IMR-90 (cell line): ENCODE measurements at regions not wholly inside any gene's neighbourhood (a gene's known extent, or its start where the extent isn't known, plus 50 kb on each side); places are given as distances from the start of the nearest gene placed in this dataset.

Experiments used
- ATAC-seq: fragments of 200-7000 bp; cut with Tn5 transposase; 2 replicates; pipeline ENCODE4 v1.9.1; 2020; ENCODE audit warnings: low read depth, mild to moderate bottlenecking, moderate library complexity
- BruUV-seq: library from RNA; stranded (reverse); fragments of 400-500 nt; replicated peaks from 2 replicates; lab custom pipeline; 2021; lab: Mats Ljungman, UMichigan
- CTCF ChIA-PET: fragments of 300-600 bp; formaldehyde crosslinking; extraction: SDS; loops from one replicate; lab custom pipeline; 2021; ENCODE audit warnings: antibody characterized with exemption; lab: Yijun Ruan, JAX
- POLR2A ChIA-PET: fragments of 300-600 bp; sonication (Branson Sonifier 250); formaldehyde crosslinking; loops from one replicate; lab custom pipeline; 2022; ENCODE audit warnings: antibody characterized with exemption; ENCODE audit not compliant: unreplicated experiment; lab: Charles Lee
- DNase-seq: peaks from one replicate; pipeline ENCODE4 v3.0.0; 2013
- H2AFZ ChIP-seq: replicated peaks from 2 replicates; pipeline ENCODE3; 2013; ENCODE audit warnings: low read length, mild to moderate bottlenecking; ENCODE audit not compliant: poor library complexity
- H2AK5ac ChIP-seq: 2 replicates; pipeline ENCODE4 v1.6.1; 2013; ENCODE audit warnings: low read depth, low read length, inconsistent platforms
- H2AK9ac ChIP-seq: replicated peaks from 2 replicates; pipeline ENCODE3; 2013; ENCODE audit warnings: mild to moderate bottlenecking, low read depth, low read length, moderate library complexity; ENCODE audit not compliant: poor library complexity
- H2BK120ac ChIP-seq: 2 replicates; pipeline ENCODE4 v1.6.1; 2013; ENCODE audit warnings: low read depth, low read length, inconsistent platforms
- H2BK15ac ChIP-seq: 3 replicates; pipeline ENCODE4 v1.6.1; 2013; ENCODE audit warnings: low read depth, low read length, inconsistent platforms
- H2BK20ac ChIP-seq: 2 replicates; pipeline ENCODE4 v1.6.1; 2013; ENCODE audit warnings: low read depth, mild to moderate bottlenecking, inconsistent platforms, low read length, moderate library complexity
- H2BK5ac ChIP-seq: 2 replicates; pipeline ENCODE4 v1.6.1; 2013; ENCODE audit warnings: mild to moderate bottlenecking, low read depth, low read length, inconsistent platforms; ENCODE audit not compliant: poor library complexity, severe bottlenecking
- H3K14ac ChIP-seq: replicated peaks from 2 replicates; pipeline ENCODE4 v1.6.1; 2013; ENCODE audit warnings: low read depth, low read length, inconsistent platforms
- H3K18ac ChIP-seq: 2 replicates; pipeline ENCODE4 v1.6.1; 2013; ENCODE audit warnings: low read depth, low read length, control low read depth
- H3K23ac ChIP-seq: 2 replicates; pipeline ENCODE4 v1.6.1; 2013; ENCODE audit warnings: low read depth, low read length, inconsistent platforms
- H3K27ac ChIP-seq: 2 replicates; pipeline ENCODE4 v1.5.1; 2013; ENCODE audit warnings: mild to moderate bottlenecking, control low read depth, low read length; ENCODE audit not compliant: insufficient read depth
- H3K27me3 ChIP-seq: 2 replicates; pipeline ENCODE4 v1.6.1; 2013; ENCODE audit warnings: low read length; ENCODE audit not compliant: control insufficient read depth, insufficient read depth
- H3K36me3 ChIP-seq: 2 replicates; pipeline ENCODE4 v1.6.1; 2013; ENCODE audit warnings: low read length, mixed read lengths; ENCODE audit not compliant: control insufficient read depth, insufficient read depth
- H3K4ac ChIP-seq: 2 replicates; pipeline ENCODE4 v1.6.1; 2013; ENCODE audit warnings: low read depth, low read length, inconsistent platforms
- H3K4me1 ChIP-seq: 2 replicates; pipeline ENCODE4 v1.6.1; 2013; ENCODE audit warnings: low read length, mixed read lengths; ENCODE audit not compliant: control insufficient read depth, insufficient read depth
- H3K4me2 ChIP-seq: 2 replicates; pipeline ENCODE4 v1.6.1; 2013; ENCODE audit warnings: low read depth, mild to moderate bottlenecking, control low read depth, low read length, moderate library complexity
- H3K4me3 ChIP-seq: 2 replicates; pipeline ENCODE4 v1.5.1; 2013; ENCODE audit warnings: low read depth, mild to moderate bottlenecking, control low read depth, low read length, moderate library complexity; ENCODE audit not compliant: insufficient read depth
- H3K56ac ChIP-seq: 2 replicates; pipeline ENCODE4 v1.6.1; 2013; ENCODE audit warnings: low read length, inconsistent platforms; ENCODE audit not compliant: insufficient read depth; ENCODE audit errors: extremely low read depth
- H3K79me1 ChIP-seq, 2 experiments: 2 replicates each; pipeline ENCODE4 v1.6.1; 2013; ENCODE audit warnings: low read length in 2 of 2, inconsistent platforms in 1 of 2, low read depth in 1 of 2
- H3K9ac ChIP-seq: 2 replicates; pipeline ENCODE4 v1.6.1; 2013; ENCODE audit warnings: low read depth, low read length, control low read depth
- H3K9me1 ChIP-seq: 2 replicates; pipeline ENCODE4 v1.6.1; 2013; ENCODE audit warnings: low read length, inconsistent platforms; ENCODE audit not compliant: insufficient read depth
- H3K9me3 ChIP-seq: 2 replicates; pipeline ENCODE4 v1.6.1; 2013; ENCODE audit warnings: low read length; ENCODE audit not compliant: control insufficient read depth, insufficient read depth
- H4K20me1 ChIP-seq: 2 replicates; pipeline ENCODE4 v1.6.1; 2013; ENCODE audit warnings: low read length, inconsistent platforms; ENCODE audit not compliant: insufficient read depth
- H4K5ac ChIP-seq: 2 replicates; pipeline ENCODE4 v1.6.1; 2013; ENCODE audit warnings: mild to moderate bottlenecking, low read depth, low read length, control low read depth
- H4K8ac ChIP-seq, 2 experiments: 2 replicates each; pipeline ENCODE4 v1.6.1; 2013; ENCODE audit warnings: low read depth in 2 of 2, low read length in 2 of 2, control low read depth in 1 of 2, inconsistent platforms in 1 of 2
- H4K91ac ChIP-seq: 2 replicates; pipeline ENCODE4 v1.6.1; 2013; ENCODE audit warnings: low read depth, low read length, inconsistent platforms; ENCODE audit not compliant: insufficient read depth
- CHD1 ChIP-seq: IDR thresholded peaks from 2 replicates; pipeline ENCODE4 v1.6.1; 2012; ENCODE audit warnings: low read depth, low read length, improper control_type of control experiment
- dilution Hi-C: fragments of 300-500 bp; cut with HindIII; formaldehyde crosslinking; loops from one replicate; pipeline ENCODE4 v1.14.3; 2018; ENCODE audit warnings: low sequenced_read_pairs; ENCODE audit not compliant: unreplicated experiment
- in situ Hi-C: fragments of 300-500 bp; cut with MboI; formaldehyde crosslinking; loops from 3 replicates; pipeline ENCODE4 v1.14.3; 2019; ENCODE audit warnings: low sequenced_read_pairs, inconsistent platforms, mixed read lengths
- intact Hi-C: fragments of 100-400 bp; cut with micrococcal nuclease; formaldehyde crosslinking; loops from 2 replicates; pipeline ENCODE4 v1.10.0; 2022

DNA sequence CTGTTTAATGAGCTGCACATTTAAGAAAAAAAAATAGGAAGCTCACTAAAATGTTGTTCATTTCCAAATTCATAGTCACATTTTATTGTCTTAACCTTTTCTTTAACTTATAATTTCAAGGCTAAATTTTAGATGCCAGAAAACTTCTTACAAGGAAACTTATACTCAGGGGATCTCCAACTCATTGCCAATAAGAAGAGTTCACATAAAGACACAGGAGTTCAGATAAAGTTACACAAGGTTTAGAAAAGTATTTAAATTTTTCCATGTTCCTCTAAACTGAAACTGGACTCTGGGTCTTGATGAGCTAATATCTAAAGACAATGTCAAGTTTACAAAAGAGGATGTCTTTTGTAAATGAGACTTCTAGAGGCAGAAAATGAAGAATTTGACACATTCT is 190.7 kb upstream of the KCNJ16 start:
- dilution Hi-C loops: no loop called here
- ATAC-seq: no peak
- POLR2A ChIA-PET: interaction anchor here (0.7 kb wide), 1 partner anchor 92 kb away, joined by 3 read pairs; no protein-coding TSS in a partner anchor

More for the DNA sequence above, 190.7 kb upstream of the KCNJ16 start:
- Histone ChIP-seq H3K79me1 (no peaks in the 10 kb centered on the region), H2BK5ac (no peak overlapping the region), H3K4ac (no peak overlapping the region), H2AK5ac (no peak overlapping the region), H2BK15ac (no peak overlapping the region), H2BK20ac (no peak overlapping the region), H2AK9ac (no peak overlapping the region), H3K36me3 (no peaks in the 10 kb centered on the region), H3K18ac (no peak overlapping the region), H3K9ac (no peak overlapping the region), H4K20me1 (no peaks in the 10 kb centered on the region), H3K56ac (no peak overlapping the region), H4K91ac (no peak overlapping the region), H3K14ac (no peak overlapping the region), H3K23ac (no peak overlapping the region), H4K8ac (no peak overlapping the region), H2AFZ (no peak overlapping the region), H3K27me3 (no peaks in the 10 kb centered on the region), H3K4me1 (no peaks in the 10 kb centered on the region), H3K4me3 (no peak overlapping the region), H3K4me2 (no peak overlapping the region), H2BK120ac (no peak overlapping the region), H3K27ac (no peak overlapping the region), H3K9me1 (no peaks in the 10 kb centered on the region), H4K5ac (no peak overlapping the region), H3K9me3 (no peaks in the 10 kb centered on the region)
- DNase-seq: no peak
- TF ChIP-seq CHD1: no peak
- in situ Hi-C loops: no loop called here
- no TSS peak for BruUV-seq
- CTCF ChIA-PET: interaction anchor here (1.3 to 1.5 kb wide), 2 partner anchors 11 to 122 kb away, joined by 3 to 4 read pairs; no protein-coding TSS in a partner anchor
- intact Hi-C loops: no loop called here
